ENCODE measurements at regions not wholly inside any gene's neighbourhood (a gene's known extent, or its start where the extent isn't known, plus 50 kb on each side); places are given as distances from the start of the nearest gene placed in this dataset.

DNA sequence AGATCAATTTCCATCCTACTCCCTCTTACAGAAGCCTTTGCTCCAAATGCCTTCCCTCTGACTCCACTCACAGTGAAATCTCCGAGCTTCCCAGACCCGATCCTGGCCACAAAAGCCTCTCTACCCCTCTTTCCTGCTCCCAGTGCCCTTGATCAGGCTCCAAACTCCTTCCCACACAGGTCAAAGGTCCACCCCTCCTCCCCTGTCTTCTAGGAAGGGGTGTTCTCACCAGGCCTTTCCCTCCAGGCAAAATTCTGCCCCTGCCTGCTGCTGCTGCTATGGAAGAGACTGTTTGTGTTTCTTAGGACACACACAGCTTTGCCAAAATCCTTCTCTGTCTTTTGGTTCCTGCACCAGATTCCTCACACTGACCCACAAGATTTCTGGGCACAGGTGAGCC lies 85.8 kb upstream of the ALDH1A1 start:
- TF ChIP-seq, protein P1, sequence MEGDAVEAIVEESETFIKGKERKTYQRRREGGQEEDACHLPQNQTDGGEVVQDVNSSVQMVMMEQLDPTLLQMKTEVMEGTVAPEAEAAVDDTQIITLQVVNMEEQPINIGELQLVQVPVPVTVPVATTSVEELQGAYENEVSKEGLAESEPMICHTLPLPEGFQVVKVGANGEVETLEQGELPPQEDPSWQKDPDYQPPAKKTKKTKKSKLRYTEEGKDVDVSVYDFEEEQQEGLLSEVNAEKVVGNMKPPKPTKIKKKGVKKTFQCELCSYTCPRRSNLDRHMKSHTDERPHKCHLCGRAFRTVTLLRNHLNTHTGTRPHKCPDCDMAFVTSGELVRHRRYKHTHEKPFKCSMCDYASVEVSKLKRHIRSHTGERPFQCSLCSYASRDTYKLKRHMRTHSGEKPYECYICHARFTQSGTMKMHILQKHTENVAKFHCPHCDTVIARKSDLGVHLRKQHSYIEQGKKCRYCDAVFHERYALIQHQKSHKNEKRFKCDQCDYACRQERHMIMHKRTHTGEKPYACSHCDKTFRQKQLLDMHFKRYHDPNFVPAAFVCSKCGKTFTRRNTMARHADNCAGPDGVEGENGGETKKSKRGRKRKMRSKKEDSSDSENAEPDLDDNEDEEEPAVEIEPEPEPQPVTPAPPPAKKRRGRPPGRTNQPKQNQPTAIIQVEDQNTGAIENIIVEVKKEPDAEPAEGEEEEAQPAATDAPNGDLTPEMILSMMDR (IDR thresholded peaks at IDR 0.05; ENCODE audit: insufficient read depth, low read length, poor library complexity, severe bottlenecking), result no peak
- no peak for TF ChIP-seq EZH2phosphoT487 (conservative IDR thresholded peaks at IDR 0.05; ENCODE audit: low read length)

Data from SU-DHL-6 (cell line).